AG10803 (cell line): ENCODE measurements at regions not wholly inside any gene's neighbourhood (a gene's known extent, or its start where the extent isn't known, plus 50 kb on each side); places are given as distances from the start of the nearest gene placed in this dataset.

Experiments used
- DNase-seq: peaks from one replicate; pipeline ENCODE4 v3.0.0; 2010; ENCODE audit warnings: low read depth
- H3K4me3 ChIP-seq: 2 replicates; pipeline ENCODE4 v1.5.1; 2011; ENCODE audit warnings: mild to moderate bottlenecking, low read length, control low read depth
- CTCF ChIP-seq: conservative IDR thresholded peaks from 2 replicates; pipeline ENCODE4 v1.5.1; 2011; ENCODE audit warnings: mild to moderate bottlenecking, low read length, control low read depth, inconsistent platforms

GRCh38 chr1:71307451-71307850 lies 226.6 kb upstream of the ZRANB2 start:
- no peak for TF ChIP-seq CTCF
- H3K4me3 ChIP-seq, result no peak overlapping the region
- DNase-seq, result peak; percentile 95

GRCh38 chr1:71304125-71304524 lies 223.3 kb upstream of the ZRANB2 start:
- no peak overlapping the region for H3K4me3 ChIP-seq
- TF ChIP-seq CTCF, result no peak
- DNase-seq, result no peak

- no peak for TF ChIP-seq CTCF
- no peak overlapping the region for H3K4me3 ChIP-seq
- DNase-seq, result no peak
Observed at GRCh38 chr1:71303617-71304041, 222.8 kb upstream of the ZRANB2 start.

GRCh38 chr1:71298633-71299032 lies 217.8 kb upstream of the ZRANB2 start:
- no peak overlapping the region for H3K4me3 ChIP-seq
- TF ChIP-seq CTCF, result no peak

GRCh38 chr1:71296551-71297134 lies 215.8 kb upstream of the ZRANB2 start:
- TF ChIP-seq CTCF, result no peak
- H3K4me3 ChIP-seq, result no peak overlapping the region
- peak; percentile 77 for DNase-seq

More at GRCh38 chr1:71298633-71299032, 217.8 kb upstream of the ZRANB2 start:
- DNase-seq, result peak; percentile 25

GRCh38 chr1:71295350-71295749 lies 214.5 kb upstream of the ZRANB2 start:
- no peak for TF ChIP-seq CTCF
- DNase-seq, result peak; percentile 46
- no peak overlapping the region for H3K4me3 ChIP-seq

GRCh38 chr1:71294178-71294577 lies 213.3 kb upstream of the ZRANB2 start:
- DNase-seq, result peak; percentile 36

More at GRCh38 chr1:71294178-71294577, 213.3 kb upstream of the ZRANB2 start:
- no peak overlapping the region for H3K4me3 ChIP-seq
- no peak for TF ChIP-seq CTCF
